GM18507 (cell line): ENCODE measurements at regions not wholly inside any gene's neighbourhood (a gene's known extent, or its start where the extent isn't known, plus 50 kb on each side); places are given as distances from the start of the nearest gene placed in this dataset.

ENCODE experiments used
- DNase-seq: peaks from one replicate; pipeline ENCODE4 v3.0.0; 2011; ENCODE audit warnings: low read depth; ENCODE audit not compliant: insufficient read length; ENCODE audit errors: extremely low spot score
- FAIRE-seq: peaks from 2 replicates; lab custom pipeline; 2011; peaks lifted over from hg19 to GRCh38; lab: Jason Lieb, UNC

DNA sequence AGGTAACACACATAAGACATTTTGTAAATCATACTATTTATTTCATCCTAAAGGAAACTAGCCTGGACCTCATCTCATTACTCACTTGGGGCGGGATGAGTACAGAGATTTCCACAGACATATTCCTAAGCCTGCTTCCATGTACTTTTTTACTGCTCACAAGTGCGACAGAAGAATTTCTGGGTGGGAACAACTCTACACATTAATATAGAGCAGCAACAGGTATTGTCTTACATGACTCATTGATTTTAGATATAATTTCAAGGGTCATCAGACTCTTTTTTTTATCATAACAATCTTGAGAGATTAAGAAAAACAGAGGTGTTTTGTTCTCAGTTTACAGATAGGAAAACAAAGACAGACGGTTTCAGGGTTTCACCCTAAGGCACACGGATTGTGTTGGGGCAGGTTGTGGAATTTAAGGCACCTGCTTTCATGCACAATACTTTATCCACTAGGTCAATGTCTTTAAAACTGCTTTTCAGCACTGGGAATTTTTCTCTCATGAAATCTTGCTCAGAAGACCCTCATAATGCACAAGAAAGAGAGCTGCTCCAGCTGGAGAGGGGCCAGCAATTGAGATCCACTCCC, 186.7 kb upstream of the CDIN1 start:
- DNase-seq (no peak), FAIRE-seq (no peak)

DNA sequence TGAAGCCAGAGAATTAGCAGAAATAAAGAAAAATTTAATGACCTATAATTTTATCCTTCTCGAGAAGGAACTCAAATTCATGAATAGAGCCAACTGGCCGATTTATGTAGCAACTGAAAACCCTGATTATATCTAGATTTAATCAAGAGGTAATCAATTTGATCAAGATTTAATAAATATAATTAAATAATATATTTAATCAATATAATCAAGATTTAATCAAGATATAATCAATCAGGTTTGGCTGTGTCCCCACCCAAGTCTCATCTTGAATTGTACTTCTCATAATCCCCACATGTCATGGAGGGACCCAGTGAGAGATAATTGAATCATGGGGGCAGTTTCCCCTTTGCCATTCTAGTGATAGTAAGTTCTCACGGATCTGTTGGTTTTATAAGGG, 181.2 kb upstream of the CDIN1 start:
- FAIRE-seq (no peak), DNase-seq (no peak)

DNA sequence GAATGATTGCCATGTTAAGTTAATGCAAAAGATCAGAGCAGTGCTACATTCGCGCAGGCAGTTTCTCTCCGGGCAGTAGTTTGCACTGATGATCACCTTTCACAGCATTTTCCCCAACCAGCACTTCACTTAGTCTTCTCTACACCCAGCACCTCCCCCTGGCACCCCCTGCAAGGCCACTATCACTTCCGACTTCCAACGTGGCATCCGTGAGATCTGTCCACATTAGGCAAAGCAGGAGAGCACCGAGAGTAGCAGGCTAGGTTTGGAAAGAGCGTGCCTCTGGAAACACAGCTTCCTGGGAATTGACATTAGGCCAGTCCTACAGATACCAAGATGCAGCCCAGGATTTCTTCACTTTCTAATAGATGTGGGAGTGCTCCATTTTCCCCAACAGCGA, 180.2 kb upstream of the CDIN1 start:
- FAIRE-seq (no peak), DNase-seq (no peak)

DNA sequence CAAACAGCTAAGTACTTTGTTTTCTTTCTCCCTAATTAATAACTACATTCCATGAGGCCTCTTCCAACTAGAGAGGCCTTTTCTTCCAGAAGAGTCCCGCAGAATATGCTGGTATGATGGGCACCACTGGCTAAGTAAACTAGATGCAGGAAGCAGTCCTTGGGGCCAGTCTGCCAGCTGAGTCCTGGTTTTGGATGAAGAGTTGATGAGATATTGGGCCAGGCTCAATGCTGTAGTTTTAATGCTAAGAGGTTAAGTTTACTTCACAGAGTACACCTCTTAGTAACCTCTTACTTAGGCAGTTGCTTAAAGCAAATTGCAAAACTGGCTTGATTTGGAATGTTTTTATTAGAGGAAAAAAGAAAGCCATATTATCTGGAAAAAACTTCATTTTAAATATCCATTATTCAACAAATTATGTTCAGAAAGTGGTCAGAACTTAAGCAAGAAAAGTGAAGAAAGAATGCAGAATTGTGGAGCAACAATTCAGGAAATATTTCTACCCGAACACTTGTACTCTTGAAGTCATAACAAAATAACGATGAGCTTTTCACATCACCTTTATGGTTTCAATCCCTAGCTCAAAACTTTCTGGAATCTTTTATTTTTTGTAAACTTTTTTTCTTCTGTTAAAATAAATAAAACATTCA, 178.4 kb upstream of the CDIN1 start:
- no peak for DNase-seq
- no peak for FAIRE-seq

DNA sequence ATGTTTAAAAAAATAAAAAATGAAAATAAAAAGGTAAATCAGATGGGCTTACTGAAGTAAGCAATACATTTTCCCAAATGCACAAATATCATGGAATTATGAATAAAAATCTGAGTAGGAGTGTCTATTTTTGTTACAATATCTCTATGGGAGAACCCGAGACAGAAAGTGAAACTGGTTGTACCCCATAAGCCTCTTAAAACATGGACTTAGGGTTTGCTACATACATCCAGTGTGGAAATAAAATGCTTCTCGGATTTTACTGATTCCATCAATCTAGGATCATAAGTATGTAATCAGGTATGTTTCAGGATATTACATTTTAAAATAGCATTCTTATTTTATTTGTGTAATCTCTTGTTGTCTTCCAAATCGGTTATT, 177.8 kb upstream of the CDIN1 start:
- no peak for DNase-seq
- no peak for FAIRE-seq

DNA sequence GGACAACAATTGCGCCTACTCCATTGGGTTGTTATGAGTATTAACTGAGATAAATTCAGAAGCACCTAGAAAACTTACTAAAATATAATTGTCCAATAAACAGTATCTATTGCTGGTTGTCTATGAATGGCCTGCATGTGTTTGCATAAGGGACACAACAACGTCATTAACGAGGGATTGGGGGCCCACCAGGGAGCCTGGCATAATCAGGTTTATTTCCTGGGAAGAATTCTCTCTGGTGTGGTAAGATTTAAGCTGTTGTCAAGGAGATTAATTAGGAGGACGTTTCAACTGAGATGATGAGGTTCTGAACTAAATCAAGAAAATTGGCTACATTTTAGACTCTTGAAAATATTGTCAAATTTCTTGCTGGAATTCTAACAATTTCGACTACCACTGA, 176.1 kb upstream of the CDIN1 start:
- DNase-seq (no peak), FAIRE-seq (no peak)

DNA sequence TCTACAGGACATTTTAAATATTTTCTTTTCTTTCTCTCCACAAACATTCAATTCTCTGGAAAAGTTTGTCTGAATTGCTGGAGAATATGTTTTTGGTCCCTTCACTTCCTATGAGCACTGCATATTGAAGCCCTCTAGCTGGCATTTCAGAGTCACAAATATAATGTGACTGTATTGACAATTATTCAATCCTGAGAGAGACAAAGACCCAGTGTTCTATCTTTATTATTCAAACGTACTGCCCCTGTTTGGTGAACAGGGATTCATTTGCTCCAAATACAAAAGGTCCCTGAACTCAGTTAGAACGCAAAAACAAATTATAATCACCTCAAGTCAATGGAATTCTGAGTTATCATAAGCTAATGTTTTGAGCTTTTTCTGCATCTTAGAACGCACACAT, 173.1 kb upstream of the CDIN1 start:
- FAIRE-seq (no peak), DNase-seq (no peak)

DNA sequence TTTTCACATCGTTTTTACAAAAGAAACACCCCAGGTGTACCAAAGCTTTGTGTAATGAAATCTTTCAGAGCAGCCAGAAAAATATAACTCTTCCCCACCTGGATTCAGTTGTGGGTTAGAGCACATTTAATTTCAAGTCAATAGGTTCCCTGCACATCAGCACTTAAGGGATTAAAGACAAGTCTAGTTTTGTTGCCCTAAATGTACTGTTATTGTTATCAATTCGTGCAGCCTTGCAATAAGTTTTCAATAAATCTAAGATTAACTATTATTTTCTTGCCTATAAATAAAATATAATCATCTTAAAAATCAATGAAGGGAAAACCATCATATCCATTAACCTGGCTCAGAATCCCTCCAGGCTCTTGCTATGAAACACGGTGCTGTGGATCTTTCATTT, 172.5 kb upstream of the CDIN1 start:
- DNase-seq (no peak), FAIRE-seq (no peak)

DNA sequence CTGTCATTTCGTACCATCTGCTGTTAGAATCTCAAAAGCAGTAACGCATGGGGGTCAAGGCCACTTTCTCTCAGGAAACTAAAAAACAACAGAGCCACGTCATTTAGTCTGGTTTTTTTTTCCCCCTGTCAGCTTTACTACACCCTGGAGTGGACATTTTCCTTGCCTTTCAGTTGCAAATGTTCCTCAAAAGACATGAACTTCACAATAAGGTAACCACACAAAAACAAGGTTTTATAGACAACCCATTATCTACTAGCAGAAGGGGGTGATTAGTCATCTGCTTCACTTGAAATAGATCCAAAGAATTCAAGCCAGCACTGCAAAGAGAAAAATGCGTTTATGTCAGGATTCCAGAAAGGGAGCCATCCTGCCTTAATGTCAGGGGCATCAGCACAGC, 171.8 kb upstream of the CDIN1 start:
- DNase-seq (no peak), FAIRE-seq (no peak)

DNA sequence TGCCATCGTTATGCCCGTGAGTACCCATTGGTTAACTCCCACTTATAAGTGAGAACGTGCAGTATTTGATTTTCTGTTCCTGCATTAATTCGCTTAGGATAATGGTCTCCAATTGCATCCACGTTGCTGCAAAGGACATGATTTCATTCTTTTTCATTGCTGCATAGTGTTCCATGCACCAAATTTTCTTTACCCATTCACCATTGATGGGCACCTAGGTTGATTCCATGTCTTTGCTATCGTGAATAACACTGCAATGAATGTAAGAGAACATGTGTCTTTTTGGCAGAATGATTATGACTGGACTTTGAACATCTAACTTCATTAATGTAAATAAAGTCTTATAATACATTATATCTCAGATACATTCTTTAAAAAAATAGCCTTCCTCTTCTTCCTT, 169.6 kb upstream of the CDIN1 start:
- no peak for FAIRE-seq
- DNase-seq, result no peak

DNA sequence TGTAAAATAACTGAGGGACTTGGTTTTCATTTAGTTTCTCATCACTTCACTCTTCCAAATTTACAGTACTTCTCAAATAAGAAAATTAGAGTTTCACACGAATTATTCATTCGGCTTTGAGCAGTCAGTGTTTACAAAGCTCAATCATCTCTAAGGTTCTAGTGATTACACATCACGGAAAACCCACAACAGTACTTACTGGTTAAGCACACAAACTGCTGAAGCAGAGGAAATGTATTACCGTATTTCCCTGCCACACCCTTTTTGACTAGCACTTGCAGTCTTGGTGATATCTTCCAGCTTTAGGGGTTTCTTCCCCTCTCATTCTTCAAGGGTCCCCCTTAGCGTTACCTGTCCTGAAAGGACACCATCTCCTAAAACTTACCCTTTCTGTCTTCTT, 164.8 kb upstream of the CDIN1 start:
- FAIRE-seq (no peak), DNase-seq (no peak)

DNA sequence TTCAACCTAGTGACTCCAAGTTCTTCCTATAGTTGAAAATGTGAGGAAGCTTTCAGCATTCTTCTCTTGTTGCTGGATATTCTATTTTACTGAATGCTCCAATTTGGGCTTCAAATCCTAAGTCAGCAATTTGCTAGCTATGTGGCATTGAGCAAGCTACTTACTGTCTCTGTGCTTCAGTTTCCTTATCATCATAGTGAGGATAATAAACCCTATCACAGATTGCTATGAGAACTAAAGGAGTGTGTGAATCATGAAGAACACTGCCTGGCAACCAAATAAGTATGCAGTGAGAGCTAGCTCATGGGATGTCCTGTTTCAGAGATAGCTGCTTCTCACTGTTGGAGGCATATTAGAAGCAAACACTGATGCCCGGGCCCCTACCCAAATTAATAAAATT, 163.8 kb upstream of the CDIN1 start:
- DNase-seq (no peak), FAIRE-seq (no peak)

DNA sequence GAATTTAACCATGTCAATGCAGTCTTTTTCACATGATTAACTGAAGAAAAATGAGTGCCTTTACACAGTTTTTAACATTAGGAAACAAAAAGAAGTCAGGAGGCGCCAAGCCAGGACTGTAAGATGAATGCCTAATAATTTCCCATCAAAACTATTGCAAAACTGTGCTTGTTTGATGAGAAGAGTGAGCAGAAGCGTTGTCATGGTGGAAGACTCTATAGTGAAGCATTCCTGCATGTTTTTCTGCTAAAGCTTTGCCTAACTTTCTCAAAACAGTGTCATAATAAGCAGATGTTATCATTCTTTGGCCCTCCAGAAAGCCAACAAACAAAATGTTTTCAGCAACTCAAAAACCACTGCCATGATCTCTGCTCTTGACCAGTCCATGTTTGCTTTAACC, 156.8 kb upstream of the CDIN1 start:
- no peak for DNase-seq
- no peak for FAIRE-seq

DNA sequence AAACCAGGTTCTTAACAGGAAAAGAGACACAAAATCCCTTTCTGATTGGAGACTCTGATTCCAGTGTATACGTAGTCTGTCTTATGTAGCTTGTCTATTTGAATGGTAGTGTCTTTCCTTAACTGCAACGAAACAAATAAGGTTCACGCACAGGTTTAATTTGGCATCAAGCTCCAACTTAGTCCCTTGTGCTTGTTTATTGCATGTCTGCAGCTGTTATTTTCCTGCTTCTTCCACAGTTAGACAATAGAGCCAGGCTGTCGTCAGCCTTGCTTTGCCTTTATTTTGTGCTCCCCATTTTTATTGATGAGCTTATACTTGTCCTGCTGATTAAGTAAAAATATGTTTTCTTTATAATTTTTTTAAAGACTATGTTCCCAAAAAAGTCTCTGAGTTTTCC, 152.7 kb upstream of the CDIN1 start:
- FAIRE-seq (no peak), DNase-seq (no peak)

DNA sequence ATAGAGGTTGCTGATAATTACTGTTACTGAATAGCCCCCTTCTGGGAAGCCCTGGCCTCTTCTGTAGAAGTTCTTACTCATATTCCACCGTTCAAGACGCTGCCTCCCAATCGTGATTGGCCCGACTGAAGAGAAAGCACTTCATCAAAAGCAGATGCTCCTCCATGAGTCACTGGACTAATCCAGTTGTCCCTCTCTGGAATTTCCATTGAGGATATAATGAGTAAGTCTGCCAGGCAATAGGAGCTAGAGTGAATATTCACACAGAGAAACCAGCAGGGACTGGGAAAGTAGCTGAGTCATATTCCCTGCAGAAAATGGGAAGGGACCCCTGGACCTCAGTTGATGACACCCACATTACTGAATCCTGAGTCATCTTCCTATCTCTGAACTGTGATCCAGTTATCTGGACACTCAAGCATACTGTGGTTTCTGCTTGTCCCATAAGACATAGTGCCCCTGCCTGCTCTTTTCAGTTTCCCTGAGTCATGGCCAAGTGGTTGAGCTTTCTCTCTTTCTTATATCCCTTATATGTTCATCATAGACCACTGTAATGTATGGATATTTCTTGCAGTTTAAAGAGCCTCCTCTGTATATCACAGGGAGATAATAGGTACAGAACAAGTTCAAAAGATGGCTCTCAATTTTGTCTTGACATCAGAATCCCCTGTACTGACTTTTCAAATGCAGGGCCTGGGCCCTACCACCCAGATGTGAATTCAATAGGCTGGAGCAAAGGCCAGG, 151.2 kb upstream of the CDIN1 start:
- FAIRE-seq (no peak), DNase-seq (no peak)

DNA sequence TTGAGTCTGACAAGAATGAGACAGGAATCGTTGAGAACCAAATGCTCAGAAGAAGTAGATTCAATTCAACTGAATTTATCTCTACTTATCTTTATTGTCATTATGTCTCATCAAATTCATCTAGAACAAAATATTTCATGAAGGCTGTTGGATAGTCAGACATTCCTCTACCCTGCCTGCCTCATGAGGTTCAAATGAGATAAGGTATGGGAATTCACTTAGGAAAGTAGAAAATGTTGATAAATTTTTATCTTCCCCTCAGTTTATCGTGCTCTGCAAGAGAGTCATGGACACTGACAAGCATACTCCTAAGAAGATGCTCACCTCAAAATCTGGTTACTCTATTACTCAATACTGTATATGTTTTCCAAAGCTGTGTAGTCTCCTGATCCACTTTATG, 149.7 kb upstream of the CDIN1 start:
- FAIRE-seq (no peak), DNase-seq (no peak)

DNA sequence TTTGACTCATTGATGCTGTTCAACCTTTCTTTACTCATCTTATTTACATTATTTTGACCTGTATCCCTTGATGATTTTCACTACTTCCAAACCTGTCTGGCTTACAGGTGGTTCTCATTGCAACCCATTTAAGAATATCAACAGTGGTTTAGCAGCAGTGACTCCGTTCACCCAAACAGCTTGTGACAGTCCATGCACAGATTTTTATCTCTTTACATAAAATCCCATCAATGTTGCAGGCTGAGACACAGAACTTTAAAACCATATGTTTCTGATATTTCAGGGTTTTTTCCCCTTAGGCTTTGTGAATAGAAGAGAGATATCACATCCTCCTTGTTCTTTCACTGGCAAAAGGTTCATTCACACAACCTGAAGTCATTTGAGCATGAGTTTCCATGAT, 149.1 kb upstream of the CDIN1 start:
- no peak for FAIRE-seq
- DNase-seq, result no peak

DNA sequence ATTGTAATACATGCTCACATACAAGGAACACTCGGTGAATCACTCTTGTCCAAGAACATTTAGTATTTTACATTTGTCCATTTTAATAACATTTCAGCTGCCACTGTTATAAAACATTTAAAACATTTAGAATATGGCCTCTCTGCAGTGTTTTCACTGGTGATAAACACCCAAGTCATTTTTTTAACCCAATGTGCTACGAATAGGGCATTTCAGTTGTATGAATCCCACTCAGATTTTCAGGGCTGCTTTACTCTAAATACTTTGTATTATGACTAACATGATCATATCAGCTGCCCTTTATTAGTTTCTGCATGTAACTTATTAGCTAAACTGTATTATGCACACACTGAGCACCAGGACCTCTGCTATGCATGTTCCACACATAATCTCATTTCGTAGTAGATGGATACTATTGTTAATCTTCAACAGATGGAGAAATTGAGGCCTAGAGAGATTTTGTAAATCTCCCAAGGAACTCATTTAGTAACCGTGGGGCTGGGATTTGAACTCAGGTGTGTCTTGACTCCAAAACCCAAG, 148.6 kb upstream of the CDIN1 start:
- FAIRE-seq (no peak), DNase-seq (no peak)

DNA sequence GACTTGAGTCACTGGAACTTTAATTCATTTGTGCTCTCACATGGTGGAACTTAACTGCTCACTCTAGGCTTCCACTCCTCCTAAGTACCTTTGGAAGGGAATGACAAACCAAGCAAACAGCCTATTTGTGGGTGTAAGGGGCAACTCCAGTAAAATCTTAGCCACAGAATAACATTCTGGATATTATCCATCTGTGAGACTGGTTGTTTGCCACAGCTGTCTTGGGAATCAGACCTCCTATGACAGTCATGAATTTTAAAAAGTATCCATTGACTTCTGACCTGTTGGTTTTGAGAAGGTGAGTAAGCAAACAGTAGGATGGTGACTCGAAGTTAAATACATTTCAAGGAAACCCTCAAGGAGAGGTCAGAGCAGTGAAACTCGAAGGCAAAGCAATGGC, 147.3 kb upstream of the CDIN1 start:
- FAIRE-seq, result no peak
- DNase-seq, result no peak

DNA sequence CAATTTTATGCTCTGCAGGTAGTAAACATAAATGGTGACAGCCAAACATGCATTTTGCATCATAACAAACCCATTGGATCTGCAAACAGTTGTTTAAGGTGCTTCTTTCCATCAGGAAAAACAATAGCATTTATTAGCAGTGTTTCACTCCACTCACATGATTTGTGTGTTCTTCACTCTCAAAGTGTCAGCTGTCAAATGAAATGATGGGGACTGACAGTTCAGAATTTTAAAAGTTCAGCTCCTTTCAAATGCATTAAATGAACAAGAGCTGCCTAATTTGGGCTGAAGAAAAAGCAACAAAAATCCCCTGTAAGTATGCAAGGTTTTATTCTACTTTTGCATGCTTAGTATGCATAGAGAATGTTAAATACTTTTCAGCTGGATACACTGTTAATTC, 145.2 kb upstream of the CDIN1 start:
- no peak for FAIRE-seq

DNA sequence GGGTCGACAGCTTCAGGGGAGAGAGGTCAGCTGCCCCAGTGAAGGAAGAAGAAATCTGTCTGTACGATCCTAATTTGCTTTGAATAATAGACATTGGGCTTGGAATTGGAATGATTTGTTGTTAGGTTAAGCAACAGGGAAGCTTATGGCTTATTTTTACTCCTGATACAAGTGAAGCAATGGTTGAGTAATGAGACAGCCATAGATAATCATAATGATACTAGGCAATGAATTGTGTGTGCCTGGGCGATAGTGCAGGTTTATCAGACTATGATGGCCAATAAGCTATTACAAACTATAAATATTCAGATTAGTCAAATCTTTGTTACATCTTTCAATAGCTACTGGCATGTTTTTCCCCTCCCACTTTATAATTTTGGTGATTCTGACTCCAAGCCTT, 140.9 kb upstream of the CDIN1 start:
- DNase-seq (no peak), FAIRE-seq (no peak)

More for the DNA sequence above, 145.2 kb upstream of the CDIN1 start:
- DNase-seq, result no peak
